ENCODE measurements at regions not wholly inside any gene's neighbourhood (a gene's known extent, or its start where the extent isn't known, plus 50 kb on each side); places are given as distances from the start of the nearest gene placed in this dataset.

- DNase-seq (ENCODE audit: low read depth) = no peak
- H3K4me3 ChIP-seq (ENCODE audit: low read depth, low read length) = no peak overlapping the region
Observed at GRCh38 chr15:95091444-95091843, 860.1 kb downstream of the MCTP2 start.

- no peak for DNase-seq (ENCODE audit: low read depth)
- H3K4me3 ChIP-seq (ENCODE audit: low read depth, low read length) = no peak overlapping the region
Observed at GRCh38 chr15:95095250-95095649, 863.9 kb downstream of the MCTP2 start.

GRCh38 chr15:95096651-95097050 lies 865.3 kb downstream of the MCTP2 start:
- no peak for DNase-seq (ENCODE audit: low read depth)
- H3K4me3 ChIP-seq (ENCODE audit: low read depth, low read length) = no peak overlapping the region

- no peak for DNase-seq (ENCODE audit: low read depth)
Observed at GRCh38 chr15:95097361-95097760, 866.0 kb downstream of the MCTP2 start.

GRCh38 chr15:95105229-95105628 lies 873.9 kb downstream of the MCTP2 start:
- no peak for DNase-seq (ENCODE audit: low read depth)
- no peak overlapping the region for H3K4me3 ChIP-seq (ENCODE audit: low read depth, low read length)

More at GRCh38 chr15:95097361-95097760, 866.0 kb downstream of the MCTP2 start:
- H3K4me3 ChIP-seq (ENCODE audit: low read depth, low read length) = no peak overlapping the region

GRCh38 chr15:95106801-95107200 lies 875.4 kb downstream of the MCTP2 start:
- no peak for DNase-seq (ENCODE audit: low read depth)
- no peak overlapping the region for H3K4me3 ChIP-seq (ENCODE audit: low read depth, low read length)

GRCh38 chr15:95108673-95109072 lies 877.3 kb downstream of the MCTP2 start:
- no peak overlapping the region for H3K4me3 ChIP-seq (ENCODE audit: low read depth, low read length)
- no peak for DNase-seq (ENCODE audit: low read depth)

- no peak overlapping the region for H3K4me3 ChIP-seq (ENCODE audit: low read depth, low read length)
- no peak for DNase-seq (ENCODE audit: low read depth)
Observed at GRCh38 chr15:95111969-95112368, 880.6 kb downstream of the MCTP2 start.

- no peak overlapping the region for H3K4me3 ChIP-seq (ENCODE audit: low read depth, low read length)
- no peak for DNase-seq (ENCODE audit: low read depth)
Observed at GRCh38 chr15:95113041-95113440, 881.7 kb downstream of the MCTP2 start.

- no peak overlapping the region for H3K4me3 ChIP-seq (ENCODE audit: low read depth, low read length)
Observed at GRCh38 chr15:95119041-95119610, 887.8 kb downstream of the MCTP2 start.

GRCh38 chr15:95120595-95120994 lies 889.2 kb downstream of the MCTP2 start:
- no peak for DNase-seq (ENCODE audit: low read depth)
- H3K4me3 ChIP-seq (ENCODE audit: low read depth, low read length) = no peak overlapping the region

More at GRCh38 chr15:95119041-95119610, 887.8 kb downstream of the MCTP2 start:
- DNase-seq (ENCODE audit: low read depth) = no peak

GRCh38 chr15:95121191-95121590 lies 889.8 kb downstream of the MCTP2 start:
- no peak for DNase-seq (ENCODE audit: low read depth)
- no peak overlapping the region for H3K4me3 ChIP-seq (ENCODE audit: low read depth, low read length)

- H3K4me3 ChIP-seq (ENCODE audit: low read depth, low read length) = no peak overlapping the region
- no peak for DNase-seq (ENCODE audit: low read depth)
Observed at GRCh38 chr15:95125803-95126202, 894.4 kb downstream of the MCTP2 start.

GRCh38 chr15:95127356-95127755 lies 896.0 kb downstream of the MCTP2 start:
- H3K4me3 ChIP-seq (ENCODE audit: low read depth, low read length) = no peak overlapping the region
- DNase-seq (ENCODE audit: low read depth) = no peak

GRCh38 chr15:95129574-95129973 lies 898.2 kb downstream of the MCTP2 start:
- DNase-seq (ENCODE audit: low read depth) = no peak
- no peak overlapping the region for H3K4me3 ChIP-seq (ENCODE audit: low read depth, low read length)

GRCh38 chr15:95131131-95131556 lies 899.8 kb downstream of the MCTP2 start:
- no peak overlapping the region for H3K4me3 ChIP-seq (ENCODE audit: low read depth, low read length)
- DNase-seq (ENCODE audit: low read depth) = no peak

GRCh38 chr15:95132774-95133173 lies 901.4 kb downstream of the MCTP2 start:
- DNase-seq (ENCODE audit: low read depth) = peak; percentile 61

GRCh38 chr15:95134431-95135110 lies 903.2 kb downstream of the MCTP2 start:
- H3K4me3 ChIP-seq (ENCODE audit: low read depth, low read length) = no peak overlapping the region
- no peak for DNase-seq (ENCODE audit: low read depth)

More at GRCh38 chr15:95132774-95133173, 901.4 kb downstream of the MCTP2 start:
- no peak overlapping the region for H3K4me3 ChIP-seq (ENCODE audit: low read depth, low read length)

- no peak overlapping the region for H3K4me3 ChIP-seq (ENCODE audit: low read depth, low read length)
- no peak for DNase-seq (ENCODE audit: low read depth)
Observed at GRCh38 chr15:95138604-95139270, 907.4 kb downstream of the MCTP2 start.

- H3K4me3 ChIP-seq (ENCODE audit: low read depth, low read length) = no peak overlapping the region
- DNase-seq (ENCODE audit: low read depth) = no peak
Observed at GRCh38 chr15:95141486-95141885, 910.1 kb downstream of the MCTP2 start.

- DNase-seq (ENCODE audit: low read depth) = no peak
- no peak overlapping the region for H3K4me3 ChIP-seq (ENCODE audit: low read depth, low read length)
Observed at GRCh38 chr15:95142531-95142930, 911.2 kb downstream of the MCTP2 start.
